Fibroblast of mammary gland (primary cell): ENCODE measurements at regions not wholly inside any gene's neighbourhood (a gene's known extent, or its start where the extent isn't known, plus 50 kb on each side); places are given as distances from the start of the nearest gene placed in this dataset.

Experiments
- DNase-seq: peaks from one replicate; pipeline ENCODE4 v3.0.0-alpha.2; 2010; ENCODE audit warnings: low read depth
- H3K4me3 ChIP-seq: 2 replicates; pipeline ENCODE4 v1.5.1; 2011; ENCODE audit warnings: low read depth, mild to moderate bottlenecking, low read length, moderate library complexity; ENCODE audit not compliant: control insufficient read depth
- TF ChIP-seq, protein P1 (sequence below): conservative IDR thresholded peaks from 2 replicates; pipeline ENCODE4 v1.5.1; 2011; ENCODE audit warnings: low read depth, low read length, inconsistent platforms; ENCODE audit not compliant: control insufficient read depth, insufficient read depth

DNA sequence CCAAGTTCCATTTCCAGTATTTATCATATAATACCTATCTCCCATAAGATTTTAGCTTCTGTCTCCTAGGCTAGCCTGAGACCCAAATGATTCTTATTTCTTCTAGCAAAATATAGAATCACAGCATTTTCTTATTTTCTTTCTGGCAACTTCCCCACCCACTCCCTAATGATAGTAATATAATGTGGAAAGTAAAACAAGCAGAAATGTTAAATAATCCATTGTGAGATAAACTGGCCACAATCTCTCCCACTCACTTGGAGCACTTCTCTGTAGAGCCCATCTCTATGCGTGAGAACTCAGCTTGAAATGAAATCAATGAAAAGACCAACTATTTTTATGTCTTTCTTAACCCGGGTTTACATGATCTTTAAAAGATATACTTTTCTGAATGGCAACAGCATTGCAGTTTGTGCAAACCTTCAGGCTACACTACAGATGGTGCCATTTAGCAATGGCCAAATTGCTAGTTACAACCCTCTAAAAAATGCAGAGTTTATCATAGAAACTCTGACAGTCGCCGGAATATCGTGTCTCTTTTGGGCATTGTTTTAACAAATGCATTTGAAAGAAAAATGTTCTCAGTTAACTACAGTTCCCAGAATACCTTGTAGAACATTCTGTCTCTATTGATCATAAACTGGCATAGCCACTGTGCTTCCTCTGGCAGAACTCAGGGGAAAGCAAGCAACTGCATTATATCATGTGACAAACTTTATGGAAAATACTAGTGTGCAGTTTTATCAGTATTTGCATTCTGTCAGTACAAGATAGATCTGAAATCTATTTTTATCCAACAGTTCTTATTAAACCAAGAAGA lies 1407.4 kb upstream of the ZEB2 start:
- peak; percentile 14 for DNase-seq
- TF ChIP-seq, protein P1, sequence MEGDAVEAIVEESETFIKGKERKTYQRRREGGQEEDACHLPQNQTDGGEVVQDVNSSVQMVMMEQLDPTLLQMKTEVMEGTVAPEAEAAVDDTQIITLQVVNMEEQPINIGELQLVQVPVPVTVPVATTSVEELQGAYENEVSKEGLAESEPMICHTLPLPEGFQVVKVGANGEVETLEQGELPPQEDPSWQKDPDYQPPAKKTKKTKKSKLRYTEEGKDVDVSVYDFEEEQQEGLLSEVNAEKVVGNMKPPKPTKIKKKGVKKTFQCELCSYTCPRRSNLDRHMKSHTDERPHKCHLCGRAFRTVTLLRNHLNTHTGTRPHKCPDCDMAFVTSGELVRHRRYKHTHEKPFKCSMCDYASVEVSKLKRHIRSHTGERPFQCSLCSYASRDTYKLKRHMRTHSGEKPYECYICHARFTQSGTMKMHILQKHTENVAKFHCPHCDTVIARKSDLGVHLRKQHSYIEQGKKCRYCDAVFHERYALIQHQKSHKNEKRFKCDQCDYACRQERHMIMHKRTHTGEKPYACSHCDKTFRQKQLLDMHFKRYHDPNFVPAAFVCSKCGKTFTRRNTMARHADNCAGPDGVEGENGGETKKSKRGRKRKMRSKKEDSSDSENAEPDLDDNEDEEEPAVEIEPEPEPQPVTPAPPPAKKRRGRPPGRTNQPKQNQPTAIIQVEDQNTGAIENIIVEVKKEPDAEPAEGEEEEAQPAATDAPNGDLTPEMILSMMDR = no peak
- no peak overlapping the region for H3K4me3 ChIP-seq

DNA sequence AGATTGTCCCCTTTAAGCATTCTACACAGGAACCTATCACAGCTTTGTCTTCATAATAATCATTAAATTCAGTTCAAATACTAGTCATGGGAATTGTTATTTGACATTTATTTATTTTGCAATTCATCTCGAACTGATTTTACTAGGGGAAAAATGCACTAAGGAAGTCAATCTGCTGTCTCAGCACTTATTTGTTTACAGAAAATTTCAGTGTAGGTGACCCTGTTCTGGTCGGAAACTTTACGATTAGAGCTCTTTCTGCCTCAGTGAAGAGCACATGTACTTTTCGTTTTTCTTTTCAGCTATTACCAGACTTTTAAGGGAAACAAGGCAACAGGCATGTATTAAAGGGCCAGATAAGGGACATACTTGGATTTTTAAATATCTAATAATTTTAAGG lies 1405.7 kb upstream of the ZEB2 start:
- no peak overlapping the region for H3K4me3 ChIP-seq
- DNase-seq = no peak
- TF ChIP-seq, protein P1 = no peak

DNA sequence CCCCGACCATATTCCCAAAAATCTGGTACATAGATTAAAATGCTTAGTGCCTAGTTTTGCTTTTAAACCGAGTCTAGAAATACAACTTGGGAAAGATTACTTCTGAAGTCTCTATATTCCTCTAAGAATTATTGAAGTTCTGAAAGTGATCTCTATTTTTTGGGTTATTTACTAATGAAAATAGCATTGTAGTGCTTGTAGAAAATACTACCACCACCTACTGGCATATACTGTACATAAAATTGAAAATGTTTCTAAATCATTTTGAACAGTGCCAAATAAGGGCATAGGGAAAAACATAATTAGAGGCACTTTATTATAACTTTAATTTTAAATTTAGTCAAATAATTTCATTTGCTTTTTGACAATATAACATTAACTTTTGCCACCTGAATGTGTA lies 1399.6 kb upstream of the ZEB2 start:
- peak; percentile 23 for DNase-seq
- TF ChIP-seq, protein P1 = peak; percentile 23
- no peak overlapping the region for H3K4me3 ChIP-seq

DNA sequence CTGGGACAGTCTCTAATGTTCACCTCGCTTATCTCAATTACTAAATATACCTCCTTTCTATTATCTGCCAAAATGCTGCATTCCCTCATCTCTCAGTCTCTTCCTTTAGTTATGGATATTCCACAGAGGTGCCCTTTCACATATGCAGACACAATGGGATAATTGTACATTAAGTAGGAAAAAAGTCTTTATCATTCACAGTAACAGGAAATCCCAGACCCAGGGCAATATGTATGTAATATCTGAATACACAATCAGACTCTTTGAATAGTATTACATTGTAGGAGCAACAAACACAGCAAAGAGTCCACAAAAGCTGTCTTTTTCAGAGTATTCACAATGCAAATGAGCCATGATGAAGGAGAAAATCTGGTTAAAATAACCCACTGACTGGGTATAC lies 1399.0 kb upstream of the ZEB2 start:
- no peak overlapping the region for H3K4me3 ChIP-seq
- DNase-seq = no peak
- TF ChIP-seq, protein P1 = no peak

DNA sequence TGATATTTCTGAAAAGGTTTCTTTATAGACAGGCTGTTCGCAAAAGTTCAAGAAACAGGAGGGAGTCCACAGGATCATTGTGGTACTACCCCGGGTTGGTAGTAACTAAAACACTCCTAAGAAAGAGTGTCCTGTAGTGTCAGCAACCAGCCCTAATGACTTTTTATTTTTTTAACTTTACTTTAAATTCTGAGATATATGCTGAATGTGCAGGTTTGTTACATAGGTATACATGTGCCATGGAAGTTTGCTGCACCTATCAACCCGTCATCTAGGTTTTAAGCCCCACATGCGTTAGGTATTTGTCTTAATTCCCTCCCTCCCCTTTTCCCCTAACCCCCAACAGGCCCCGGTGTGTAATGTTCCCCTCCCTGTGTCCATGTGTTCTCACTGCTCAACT lies 1396.9 kb upstream of the ZEB2 start:
- TF ChIP-seq, protein P1 = no peak
- DNase-seq = no peak
- no peak overlapping the region for H3K4me3 ChIP-seq

DNA sequence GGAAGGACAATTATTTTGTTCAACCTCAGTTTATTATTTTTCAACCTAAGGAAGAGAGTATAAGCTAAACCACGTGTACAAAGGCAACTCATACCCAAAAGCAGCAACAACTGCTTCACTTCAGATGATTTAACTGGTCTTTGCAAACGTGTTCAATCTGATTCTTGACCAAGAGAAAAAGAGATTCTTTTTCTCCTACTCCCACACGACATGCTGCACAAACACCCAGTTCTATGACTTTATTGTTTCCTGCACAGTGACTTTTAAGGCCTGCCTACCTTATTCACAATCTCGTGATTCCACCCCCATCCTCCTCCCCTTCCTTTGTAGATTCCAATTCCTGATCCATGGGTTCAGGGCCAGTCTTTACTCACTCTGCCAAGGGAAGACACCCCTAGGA lies 1394.8 kb upstream of the ZEB2 start:
- no peak for DNase-seq
- TF ChIP-seq, protein P1 = no peak
- no peak overlapping the region for H3K4me3 ChIP-seq

DNA sequence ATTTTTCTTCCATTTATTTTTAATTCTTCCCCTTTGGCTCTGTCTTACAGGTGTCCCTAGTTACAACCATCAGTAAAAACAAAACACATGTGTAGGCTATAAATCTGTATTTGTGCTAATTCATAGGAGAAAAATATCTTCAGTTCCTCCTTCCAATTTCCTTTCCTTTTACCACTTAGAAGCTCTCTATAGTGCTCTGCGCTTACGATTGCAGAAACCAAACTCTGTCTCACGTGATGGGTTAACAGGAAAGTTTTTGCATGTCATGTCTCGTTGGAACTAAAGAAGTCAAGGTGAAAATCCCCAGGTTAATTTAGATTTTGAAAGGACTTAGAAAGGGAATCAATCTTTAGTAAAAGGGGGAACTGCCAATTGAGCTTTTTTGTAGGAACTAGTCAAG lies 1390.5 kb upstream of the ZEB2 start:
- TF ChIP-seq, protein P1 = no peak
- H3K4me3 ChIP-seq = no peak overlapping the region
- DNase-seq = no peak
